Testis (tissue), 2 donors: ENCODE measurements at regions not wholly inside any gene's neighbourhood (a gene's known extent, or its start where the extent isn't known, plus 50 kb on each side); places are given as distances from the start of the nearest gene placed in this dataset.

Experiments used
- POLR2A ChIP-seq: fragments of 450-650 bp; IDR thresholded peaks from one replicate; pipeline ENCODE4 v1.6.1; 2017; ENCODE audit warnings: antibody characterized with exemption, mild to moderate bottlenecking, moderate library complexity
- TF ChIP-seq, protein P1 (sequence below), 3 experiments: fragments of 450-650 bp in 2 of 3; fragments of 200-600 bp in 1 of 3; sonication (generic) in 1 of 3; IDR thresholded peaks; one replicate each; pipeline ENCODE4 v1.5.1; 2016 to 2019; ENCODE audit warnings: antibody characterized with exemption in 3 of 3, mild to moderate bottlenecking in 2 of 3, moderate library complexity in 1 of 3

- TF ChIP-seq, protein P1, sequence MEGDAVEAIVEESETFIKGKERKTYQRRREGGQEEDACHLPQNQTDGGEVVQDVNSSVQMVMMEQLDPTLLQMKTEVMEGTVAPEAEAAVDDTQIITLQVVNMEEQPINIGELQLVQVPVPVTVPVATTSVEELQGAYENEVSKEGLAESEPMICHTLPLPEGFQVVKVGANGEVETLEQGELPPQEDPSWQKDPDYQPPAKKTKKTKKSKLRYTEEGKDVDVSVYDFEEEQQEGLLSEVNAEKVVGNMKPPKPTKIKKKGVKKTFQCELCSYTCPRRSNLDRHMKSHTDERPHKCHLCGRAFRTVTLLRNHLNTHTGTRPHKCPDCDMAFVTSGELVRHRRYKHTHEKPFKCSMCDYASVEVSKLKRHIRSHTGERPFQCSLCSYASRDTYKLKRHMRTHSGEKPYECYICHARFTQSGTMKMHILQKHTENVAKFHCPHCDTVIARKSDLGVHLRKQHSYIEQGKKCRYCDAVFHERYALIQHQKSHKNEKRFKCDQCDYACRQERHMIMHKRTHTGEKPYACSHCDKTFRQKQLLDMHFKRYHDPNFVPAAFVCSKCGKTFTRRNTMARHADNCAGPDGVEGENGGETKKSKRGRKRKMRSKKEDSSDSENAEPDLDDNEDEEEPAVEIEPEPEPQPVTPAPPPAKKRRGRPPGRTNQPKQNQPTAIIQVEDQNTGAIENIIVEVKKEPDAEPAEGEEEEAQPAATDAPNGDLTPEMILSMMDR (IDR thresholded peaks at IDR 0.05), result no peak
- no peak for TF ChIP-seq POLR2A
Observed at GRCh38 chr2:37740164-37740739, 68.8 kb upstream of the CDC42EP3 start.
